ENCODE measurements at regions not wholly inside any gene's neighbourhood (a gene's known extent, or its start where the extent isn't known, plus 50 kb on each side); places are given as distances from the start of the nearest gene placed in this dataset.

DNA sequence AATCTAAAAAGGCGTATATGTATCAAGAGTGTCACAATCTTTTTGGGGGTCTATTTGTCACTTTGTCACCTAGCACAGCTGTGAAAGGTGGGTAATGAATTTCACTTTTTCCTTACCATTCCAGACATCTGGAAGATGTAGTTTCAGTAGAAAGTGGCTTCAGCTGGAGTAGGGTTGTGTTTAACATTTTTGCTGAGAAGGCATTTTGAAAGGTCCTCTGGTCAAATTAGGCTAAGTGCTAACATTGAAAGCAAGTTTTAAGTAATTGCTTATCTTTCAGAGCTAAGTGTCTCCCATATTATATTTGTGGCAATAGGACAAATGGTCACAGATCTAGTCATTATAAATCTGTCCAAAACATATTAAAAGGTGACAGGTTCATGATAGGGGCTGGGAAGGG lies 542.1 kb upstream of the SPHKAP start:
- CTCF ChIA-PET = no interaction called here
- in situ Hi-C loops (cut with HindIII; ENCODE audit: low pct_unique_long_range_greater_than_20kb, low sequenced_read_pairs) = no loop called here

DNA sequence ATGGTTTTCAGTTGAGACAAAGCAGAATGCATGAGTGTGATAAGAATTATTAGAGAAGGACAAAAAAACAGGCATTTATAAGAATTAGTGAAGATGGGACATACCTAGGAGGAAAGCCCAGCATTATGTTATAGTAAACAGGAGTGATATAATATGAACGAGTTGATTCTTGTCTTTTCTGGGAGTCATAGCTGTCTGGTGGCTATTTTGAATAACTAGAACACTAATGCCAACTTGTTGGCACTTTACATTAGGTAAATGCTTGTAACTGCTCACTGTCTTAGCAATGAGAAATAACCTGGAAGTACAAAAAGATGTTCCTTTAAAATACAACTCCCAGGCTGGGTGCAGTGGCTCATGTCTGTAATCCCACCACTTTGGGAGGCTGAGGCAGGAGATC lies 540.8 kb upstream of the SPHKAP start:
- BruUV-seq (replicated peaks) = no TSS peak
- no peak overlapping the region for H3K27ac ChIP-seq (ENCODE audit: low read length)
- H3K4me3 ChIP-seq (ENCODE audit: low read depth in 2 of 2, low read length in 2 of 2) = no peak overlapping the region
- H3K27me3 ChIP-seq (ENCODE audit: control insufficient read depth, insufficient read depth, low read length) = no peaks in the 10 kb centered on the region
- CTCF ChIA-PET = no interaction called here
- ATAC-seq (no peak), DNase-seq (ENCODE audit: low read depth, low spot score) (no peak)
- in situ Hi-C loops (cut with HindIII; ENCODE audit: low pct_unique_long_range_greater_than_20kb, low sequenced_read_pairs) (no loop called here), intact Hi-C loops (cut with micrococcal nuclease; ENCODE audit: unreplicated experiment) (no loop called here)
- TF ChIP-seq CTCF (IDR thresholded peaks at IDR 0.05) (no peak), SIN3A (IDR thresholded peaks at IDR 0.05; ENCODE audit: borderline replicate concordance, insufficient read depth, low read depth, low read length) (no peak), TCF7L2 (IDR thresholded peaks at IDR 0.05; ENCODE audit: low read depth, low read length) (no peak), POLR2AphosphoS5 (IDR thresholded peaks at IDR 0.05; ENCODE audit: low read depth, low read length) (no peak), REST (IDR thresholded peaks at IDR 0.05; ENCODE audit: insufficient read depth in 1 of 2, low read depth in 2 of 2, low read length in 1 of 2) (no peak)
- no peaks in the 10 kb centered on the region for H3K9me3 ChIP-seq (ENCODE audit: control insufficient read depth, insufficient read depth, low read depth, low read length)
- POLR2A ChIA-PET = no interaction called here
- no peaks in the 10 kb centered on the region for H3K36me3 ChIP-seq (ENCODE audit: control insufficient read depth, insufficient read depth, low read length)
- H3K4me1 ChIP-seq (ENCODE audit: control insufficient read depth, insufficient read depth, low read length) = no peaks in the 10 kb centered on the region

More for the DNA sequence above, 542.1 kb upstream of the SPHKAP start:
- no peaks in the 10 kb centered on the region for H3K9me3 ChIP-seq (ENCODE audit: control insufficient read depth, insufficient read depth, low read depth, low read length)
- H3K27me3 ChIP-seq (ENCODE audit: control insufficient read depth, insufficient read depth, low read length) = no peaks in the 10 kb centered on the region
- no peak overlapping the region for H3K4me3 ChIP-seq (ENCODE audit: low read depth in 2 of 2, low read length in 2 of 2)
- POLR2A ChIA-PET = no interaction called here
- ATAC-seq (no peak), DNase-seq (ENCODE audit: low read depth, low spot score) (no peak)
- H3K27ac ChIP-seq (ENCODE audit: low read length) = no peak overlapping the region
- H3K4me1 ChIP-seq (ENCODE audit: control insufficient read depth, insufficient read depth, low read length) = no peaks in the 10 kb centered on the region
- H3K36me3 ChIP-seq (ENCODE audit: control insufficient read depth, insufficient read depth, low read length) = no peaks in the 10 kb centered on the region
- TF ChIP-seq TCF7L2 (IDR thresholded peaks at IDR 0.05; ENCODE audit: low read depth, low read length) (no peak), POLR2AphosphoS5 (IDR thresholded peaks at IDR 0.05; ENCODE audit: low read depth, low read length) (no peak), CTCF (IDR thresholded peaks at IDR 0.05) (no peak), REST (IDR thresholded peaks at IDR 0.05; ENCODE audit: insufficient read depth in 1 of 2, low read depth in 2 of 2, low read length in 1 of 2) (no peak), SIN3A (IDR thresholded peaks at IDR 0.05; ENCODE audit: borderline replicate concordance, insufficient read depth, low read depth, low read length) (no peak)
- intact Hi-C loops (cut with micrococcal nuclease; ENCODE audit: unreplicated experiment) = no loop called here
- no TSS peak for BruUV-seq (replicated peaks)

All from Panc1 (cell line).